ENCODE measurements at regions not wholly inside any gene's neighbourhood (a gene's known extent, or its start where the extent isn't known, plus 50 kb on each side); places are given as distances from the start of the nearest gene placed in this dataset.

GRCh38 chr4:57924951-57925350 lies 814.8 kb upstream of the IGFBP7 start:
- TF ChIP-seq SRF (IDR thresholded peaks at IDR 0.05; ENCODE audit: low read depth in 2 of 2, low read length in 2 of 2), result no peak
- TF ChIP-seq POLR2A (IDR thresholded peaks at IDR 0.05; ENCODE audit: low read depth, low read length), result no peak
- TF ChIP-seq KLF5 (IDR thresholded peaks at IDR 0.05; ENCODE audit: partially characterized antibody), result no peak
- no peak for TF ChIP-seq SMC3 (IDR thresholded peaks at IDR 0.05; ENCODE audit: borderline replicate concordance, low read length)
- no peak for TF ChIP-seq POLR2AphosphoS5 (IDR thresholded peaks at IDR 0.05; ENCODE audit: low read length)
- no peak for TF ChIP-seq STAT3 (IDR thresholded peaks at IDR 0.05; ENCODE audit: low read depth, low read length)
- no peak for TF ChIP-seq RAD51 (IDR thresholded peaks at IDR 0.05)
- TF ChIP-seq ATF2 (IDR thresholded peaks at IDR 0.05; ENCODE audit: low read length), result no peak
- TF ChIP-seq, protein P1, sequence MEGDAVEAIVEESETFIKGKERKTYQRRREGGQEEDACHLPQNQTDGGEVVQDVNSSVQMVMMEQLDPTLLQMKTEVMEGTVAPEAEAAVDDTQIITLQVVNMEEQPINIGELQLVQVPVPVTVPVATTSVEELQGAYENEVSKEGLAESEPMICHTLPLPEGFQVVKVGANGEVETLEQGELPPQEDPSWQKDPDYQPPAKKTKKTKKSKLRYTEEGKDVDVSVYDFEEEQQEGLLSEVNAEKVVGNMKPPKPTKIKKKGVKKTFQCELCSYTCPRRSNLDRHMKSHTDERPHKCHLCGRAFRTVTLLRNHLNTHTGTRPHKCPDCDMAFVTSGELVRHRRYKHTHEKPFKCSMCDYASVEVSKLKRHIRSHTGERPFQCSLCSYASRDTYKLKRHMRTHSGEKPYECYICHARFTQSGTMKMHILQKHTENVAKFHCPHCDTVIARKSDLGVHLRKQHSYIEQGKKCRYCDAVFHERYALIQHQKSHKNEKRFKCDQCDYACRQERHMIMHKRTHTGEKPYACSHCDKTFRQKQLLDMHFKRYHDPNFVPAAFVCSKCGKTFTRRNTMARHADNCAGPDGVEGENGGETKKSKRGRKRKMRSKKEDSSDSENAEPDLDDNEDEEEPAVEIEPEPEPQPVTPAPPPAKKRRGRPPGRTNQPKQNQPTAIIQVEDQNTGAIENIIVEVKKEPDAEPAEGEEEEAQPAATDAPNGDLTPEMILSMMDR (IDR thresholded peaks at IDR 0.05 in 2 of 3, conservative IDR thresholded peaks at IDR 0.05 in 1 of 3; ENCODE audit: control insufficient read depth in 2 of 3, extremely low read depth in 1 of 3, insufficient read depth in 1 of 3, low read depth in 3 of 3, low read length in 3 of 3), result no peak
- TF ChIP-seq MAX (IDR thresholded peaks at IDR 0.05; ENCODE audit: low read depth, low read length), result no peak
- TF ChIP-seq TCF12 (IDR thresholded peaks at IDR 0.05; ENCODE audit: low read depth, low read length), result no peak
- no peak for TF ChIP-seq YY1 (IDR thresholded peaks at IDR 0.05; ENCODE audit: low read depth, low read length)
- TF ChIP-seq, protein P2, sequence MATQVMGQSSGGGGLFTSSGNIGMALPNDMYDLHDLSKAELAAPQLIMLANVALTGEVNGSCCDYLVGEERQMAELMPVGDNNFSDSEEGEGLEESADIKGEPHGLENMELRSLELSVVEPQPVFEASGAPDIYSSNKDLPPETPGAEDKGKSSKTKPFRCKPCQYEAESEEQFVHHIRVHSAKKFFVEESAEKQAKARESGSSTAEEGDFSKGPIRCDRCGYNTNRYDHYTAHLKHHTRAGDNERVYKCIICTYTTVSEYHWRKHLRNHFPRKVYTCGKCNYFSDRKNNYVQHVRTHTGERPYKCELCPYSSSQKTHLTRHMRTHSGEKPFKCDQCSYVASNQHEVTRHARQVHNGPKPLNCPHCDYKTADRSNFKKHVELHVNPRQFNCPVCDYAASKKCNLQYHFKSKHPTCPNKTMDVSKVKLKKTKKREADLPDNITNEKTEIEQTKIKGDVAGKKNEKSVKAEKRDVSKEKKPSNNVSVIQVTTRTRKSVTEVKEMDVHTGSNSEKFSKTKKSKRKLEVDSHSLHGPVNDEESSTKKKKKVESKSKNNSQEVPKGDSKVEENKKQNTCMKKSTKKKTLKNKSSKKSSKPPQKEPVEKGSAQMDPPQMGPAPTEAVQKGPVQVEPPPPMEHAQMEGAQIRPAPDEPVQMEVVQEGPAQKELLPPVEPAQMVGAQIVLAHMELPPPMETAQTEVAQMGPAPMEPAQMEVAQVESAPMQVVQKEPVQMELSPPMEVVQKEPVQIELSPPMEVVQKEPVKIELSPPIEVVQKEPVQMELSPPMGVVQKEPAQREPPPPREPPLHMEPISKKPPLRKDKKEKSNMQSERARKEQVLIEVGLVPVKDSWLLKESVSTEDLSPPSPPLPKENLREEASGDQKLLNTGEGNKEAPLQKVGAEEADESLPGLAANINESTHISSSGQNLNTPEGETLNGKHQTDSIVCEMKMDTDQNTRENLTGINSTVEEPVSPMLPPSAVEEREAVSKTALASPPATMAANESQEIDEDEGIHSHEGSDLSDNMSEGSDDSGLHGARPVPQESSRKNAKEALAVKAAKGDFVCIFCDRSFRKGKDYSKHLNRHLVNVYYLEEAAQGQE (IDR thresholded peaks at IDR 0.05; ENCODE audit: low read depth, low read length), result no peak
- TF ChIP-seq USF2 (IDR thresholded peaks at IDR 0.05; ENCODE audit: borderline replicate concordance, low read depth, low read length), result no peak

All from GM12878 (cell line).